Testis (tissue), 2 donors: ENCODE measurements at regions not wholly inside any gene's neighbourhood (a gene's known extent, or its start where the extent isn't known, plus 50 kb on each side); places are given as distances from the start of the nearest gene placed in this dataset.

ENCODE experiments used
- CTCF ChIP-seq, 3 experiments: fragments of 450-650 bp in 2 of 3; fragments of 200-600 bp in 1 of 3; sonication (generic) in 1 of 3; IDR thresholded peaks; one replicate each; pipeline ENCODE4 v1.5.1; 2016 to 2019; ENCODE audit warnings: antibody characterized with exemption in 3 of 3, mild to moderate bottlenecking in 2 of 3, moderate library complexity in 1 of 3
- POLR2A ChIP-seq: fragments of 450-650 bp; IDR thresholded peaks from one replicate; pipeline ENCODE4 v1.6.1; 2017; ENCODE audit warnings: antibody characterized with exemption, mild to moderate bottlenecking, moderate library complexity

- no peak for TF ChIP-seq CTCF (IDR thresholded peaks at IDR 0.05)
- no peak for TF ChIP-seq POLR2A
Observed at GRCh38 chr7:110448918-110449317, 642.0 kb upstream of the LRRN3 start.
